ENCODE measurements at regions not wholly inside any gene's neighbourhood (a gene's known extent, or its start where the extent isn't known, plus 50 kb on each side); places are given as distances from the start of the nearest gene placed in this dataset.

DNA sequence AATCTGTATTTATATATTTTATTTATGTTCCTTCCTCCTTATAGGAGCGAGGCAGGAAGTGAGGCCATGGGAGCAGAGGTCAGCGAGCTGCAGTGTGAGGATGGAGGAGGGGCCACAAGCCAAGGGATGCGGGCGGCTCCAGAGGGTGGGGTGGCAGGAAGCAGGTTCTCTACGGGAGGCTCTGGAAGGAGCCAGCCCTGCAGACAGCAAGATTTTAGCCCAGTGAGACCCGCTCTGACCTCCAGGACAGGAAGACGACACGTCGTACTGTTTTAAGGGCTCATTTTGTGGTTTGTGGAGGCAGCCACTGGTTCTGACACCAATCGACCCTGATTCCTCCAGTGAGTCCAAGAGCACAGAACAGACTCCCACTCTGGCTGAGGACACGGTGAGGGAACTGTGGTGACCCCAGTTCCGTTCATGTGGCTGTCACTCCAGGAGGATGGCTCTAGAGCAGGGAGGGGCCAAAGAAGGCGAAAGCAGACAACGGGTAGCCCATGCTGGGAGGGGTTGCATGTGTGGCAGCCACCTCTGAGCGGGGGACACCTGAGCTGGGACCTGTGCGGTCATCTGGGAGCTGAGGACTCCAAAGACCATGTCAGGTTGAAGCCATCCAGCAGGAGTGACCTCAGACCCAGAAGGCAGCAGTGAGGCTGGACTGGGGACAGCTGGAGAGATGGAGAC, 100.1 kb upstream of the BHLHE23 start:
- TF ChIP-seq, protein P1, sequence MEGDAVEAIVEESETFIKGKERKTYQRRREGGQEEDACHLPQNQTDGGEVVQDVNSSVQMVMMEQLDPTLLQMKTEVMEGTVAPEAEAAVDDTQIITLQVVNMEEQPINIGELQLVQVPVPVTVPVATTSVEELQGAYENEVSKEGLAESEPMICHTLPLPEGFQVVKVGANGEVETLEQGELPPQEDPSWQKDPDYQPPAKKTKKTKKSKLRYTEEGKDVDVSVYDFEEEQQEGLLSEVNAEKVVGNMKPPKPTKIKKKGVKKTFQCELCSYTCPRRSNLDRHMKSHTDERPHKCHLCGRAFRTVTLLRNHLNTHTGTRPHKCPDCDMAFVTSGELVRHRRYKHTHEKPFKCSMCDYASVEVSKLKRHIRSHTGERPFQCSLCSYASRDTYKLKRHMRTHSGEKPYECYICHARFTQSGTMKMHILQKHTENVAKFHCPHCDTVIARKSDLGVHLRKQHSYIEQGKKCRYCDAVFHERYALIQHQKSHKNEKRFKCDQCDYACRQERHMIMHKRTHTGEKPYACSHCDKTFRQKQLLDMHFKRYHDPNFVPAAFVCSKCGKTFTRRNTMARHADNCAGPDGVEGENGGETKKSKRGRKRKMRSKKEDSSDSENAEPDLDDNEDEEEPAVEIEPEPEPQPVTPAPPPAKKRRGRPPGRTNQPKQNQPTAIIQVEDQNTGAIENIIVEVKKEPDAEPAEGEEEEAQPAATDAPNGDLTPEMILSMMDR (IDR thresholded peaks at IDR 0.05), result no peak
- TF ChIP-seq POLR2A (IDR thresholded peaks at IDR 0.05) (no peak), EP300 (IDR thresholded peaks at IDR 0.05) (no peak)
